MM.1S (cell line): ENCODE measurements at regions not wholly inside any gene's neighbourhood (a gene's known extent, or its start where the extent isn't known, plus 50 kb on each side); places are given as distances from the start of the nearest gene placed in this dataset.

Experiments
- DNase-seq: peaks from one replicate; pipeline ENCODE4 v3.0.0-alpha.2; 2015
- H2AFZ ChIP-seq: fragments of 300-600 bp; sonication (generic); 2 replicates; pipeline ENCODE4 v1.6.0; 2016; ENCODE audit warnings: antibody characterized with exemption, low read length
- H3F3A ChIP-seq: fragments of 300-600 bp; sonication (generic); 2 replicates; pipeline ENCODE4 v1.6.1; 2016; ENCODE audit warnings: mild to moderate bottlenecking, antibody characterized with exemption, low read length, moderate library complexity, mixed read lengths; ENCODE audit not compliant: insufficient read depth
- H3K27ac ChIP-seq: fragments of 300-600 bp; sonication (generic); 2 replicates; pipeline ENCODE4 v1.5.1; 2016; ENCODE audit warnings: mild to moderate bottlenecking, low read length
- H3K27me3 ChIP-seq: fragments of 300-600 bp; sonication (generic); replicated peaks from 2 replicates; pipeline ENCODE4 v1.6.0; 2016; ENCODE audit warnings: low read length; ENCODE audit not compliant: insufficient read depth
- H3K36me3 ChIP-seq: fragments of 300-600 bp; sonication (generic); replicated peaks from 2 replicates; pipeline ENCODE4 v1.6.1; 2016; ENCODE audit warnings: mild to moderate bottlenecking, low read length, mixed read lengths; ENCODE audit not compliant: insufficient read depth
- H3K4me1 ChIP-seq: fragments of 300-600 bp; sonication (generic); 2 replicates; pipeline ENCODE4 v1.6.1; 2016; ENCODE audit warnings: low read length, mixed read lengths
- H3K4me2 ChIP-seq: fragments of 300-600 bp; sonication (generic); 2 replicates; pipeline ENCODE4 v1.6.0; 2016; ENCODE audit warnings: low read depth, low read length
- H3K4me3 ChIP-seq: fragments of 300-600 bp; sonication (generic); 2 replicates; pipeline ENCODE4 v1.5.1; 2016; ENCODE audit warnings: low read length, mixed read lengths
- H3K79me2 ChIP-seq: fragments of 300-600 bp; sonication (generic); 2 replicates; pipeline ENCODE4 v1.6.1; 2016; ENCODE audit warnings: mixed run types, low read length, mixed read lengths
- H3K9ac ChIP-seq: fragments of 300-600 bp; sonication (generic); 2 replicates; pipeline ENCODE4 v1.6.1; 2016; ENCODE audit warnings: low read length, mixed read lengths
- H3K9me2 ChIP-seq: fragments of 300-600 bp; sonication (generic); replicated peaks from 2 replicates; pipeline ENCODE4 v1.6.1; 2016; ENCODE audit warnings: mild to moderate bottlenecking, low read length, mixed read lengths; ENCODE audit not compliant: insufficient read depth
- H3K9me3 ChIP-seq: fragments of 300-600 bp; sonication (generic); replicated peaks from 2 replicates; pipeline ENCODE4 v1.6.1; 2016; ENCODE audit warnings: mild to moderate bottlenecking, low read length, mixed read lengths; ENCODE audit not compliant: insufficient read depth
- H4K20me1 ChIP-seq: fragments of 300-600 bp; sonication (generic); 2 replicates; pipeline ENCODE4 v1.6.1; 2016; ENCODE audit warnings: mild to moderate bottlenecking, low read length, moderate library complexity, mixed read lengths; ENCODE audit not compliant: insufficient read depth
- CTCF ChIP-seq: fragments of 300-600 bp; sonication (generic); IDR thresholded peaks from 2 replicates; pipeline ENCODE4 v1.5.1; 2016; ENCODE audit warnings: antibody characterized with exemption, low read length, mixed read lengths
- EZH2 ChIP-seq: fragments of 300-600 bp; sonication (generic); optimal IDR thresholded peaks from 2 replicates; pipeline ENCODE3; 2017; ENCODE audit warnings: low read depth, mild to moderate bottlenecking, antibody characterized with exemption, low read length, mixed read lengths
- EZH2phosphoT487 ChIP-seq: fragments of 300-600 bp; sonication (generic); IDR thresholded peaks from 2 replicates; pipeline ENCODE4 v1.6.1; 2018; ENCODE audit warnings: antibody characterized with exemption, low read length

GRCh38 chr3:11917051-11917450 lies 70.4 kb upstream of the TAMM41 start:
- no peak overlapping the region for H3K9ac ChIP-seq
- H3K27ac ChIP-seq = no peak overlapping the region
- H3K79me2 ChIP-seq = no peaks in the 10 kb centered on the region
- no peak overlapping the region for H3K4me2 ChIP-seq
- no peak for DNase-seq
- no peaks in the 10 kb centered on the region for H3K4me1 ChIP-seq
- no peaks in the 10 kb centered on the region for H3K9me2 ChIP-seq
- H4K20me1 ChIP-seq = no peaks in the 10 kb centered on the region
- H3K27me3 ChIP-seq = no peaks in the 10 kb centered on the region
- no peak overlapping the region for H3K4me3 ChIP-seq
- H2AFZ ChIP-seq = no peak overlapping the region
- H3F3A ChIP-seq = no peaks in the 10 kb centered on the region
- no peaks in the 10 kb centered on the region for H3K9me3 ChIP-seq
- no peak for TF ChIP-seq EZH2
- no peak for TF ChIP-seq CTCF
- TF ChIP-seq EZH2phosphoT487 = no peak
- H3K36me3 ChIP-seq = no peaks in the 10 kb centered on the region

- Histone ChIP-seq H3K36me3 (no peaks in the 10 kb centered on the region), H3K4me3 (no peak overlapping the region), H3K9ac (no peak overlapping the region), H2AFZ (no peak overlapping the region), H3F3A (no peaks in the 10 kb centered on the region), H4K20me1 (no peaks in the 10 kb centered on the region), H3K4me2 (no peak overlapping the region), H3K27ac (no peak overlapping the region), H3K4me1 (no peaks in the 10 kb centered on the region), H3K27me3 (no peaks in the 10 kb centered on the region), H3K9me3 (no peaks in the 10 kb centered on the region), H3K9me2 (no peaks in the 10 kb centered on the region), H3K79me2 (no peaks in the 10 kb centered on the region)
- TF ChIP-seq CTCF = no peak
- TF ChIP-seq EZH2 = no peak
- TF ChIP-seq EZH2phosphoT487 = no peak
- no peak for DNase-seq
Measured at GRCh38 chr3:11919390-11919789, 72.7 kb upstream of the TAMM41 start.

GRCh38 chr3:11924518-11924917 lies 77.8 kb upstream of the TAMM41 start:
- Histone ChIP-seq H3K79me2 (no peaks in the 10 kb centered on the region), H3K9ac (no peak overlapping the region), H3K4me1 (no peaks in the 10 kb centered on the region), H3F3A (no peaks in the 10 kb centered on the region), H3K36me3 (no peaks in the 10 kb centered on the region), H4K20me1 (no peaks in the 10 kb centered on the region), H2AFZ (no peak overlapping the region), H3K9me3 (no peaks in the 10 kb centered on the region), H3K27me3 (no peaks in the 10 kb centered on the region), H3K27ac (no peak overlapping the region), H3K4me3 (no peak overlapping the region), H3K4me2 (no peak overlapping the region), H3K9me2 (no peaks in the 10 kb centered on the region)
- no peak for DNase-seq
- TF ChIP-seq EZH2 = no peak
- no peak for TF ChIP-seq EZH2phosphoT487
- no peak for TF ChIP-seq CTCF

GRCh38 chr3:11928381-11928780 lies 75.8 kb upstream of the SYN2 start:
- Histone ChIP-seq H3K9ac (no peak overlapping the region), H3K36me3 (no peaks in the 10 kb centered on the region), H3K79me2 (no peaks in the 10 kb centered on the region), H2AFZ (no peak overlapping the region), H3K4me2 (no peak overlapping the region), H3K27ac (no peak overlapping the region), H3K4me1 (no peaks in the 10 kb centered on the region), H4K20me1 (no peaks in the 10 kb centered on the region), H3F3A (no peaks in the 10 kb centered on the region), H3K27me3 (no peaks in the 10 kb centered on the region), H3K4me3 (no peak overlapping the region), H3K9me2 (no peaks in the 10 kb centered on the region), H3K9me3 (no peaks in the 10 kb centered on the region)
- DNase-seq = no peak
- TF ChIP-seq EZH2 (no peak), CTCF (no peak), EZH2phosphoT487 (no peak)
